Activated CD8-positive, alpha-beta T cell treated with anti-CD3 and anti-CD28 coated beads for 36 hours (primary cell): ENCODE measurements at regions not wholly inside any gene's neighbourhood (a gene's known extent, or its start where the extent isn't known, plus 50 kb on each side); places are given as distances from the start of the nearest gene placed in this dataset.
"Not testable (repeated sequence)": the region's sequence is repeated elsewhere in the genome, so short reads cannot be mapped to it uniquely, and the experiment has no call there.

ENCODE experiments used
- ATAC-seq: fragments of 200-7000 bp; cut with Tn5 transposase; one replicate; pipeline ENCODE4 v1.10.0; 2021; ENCODE audit warnings: mild to moderate bottlenecking, moderate library complexity
- CTCF ChIA-PET: fragments of 350-600 bp; sonication (Branson Sonifier 250); formaldehyde crosslinking; loops from one replicate; lab custom pipeline; 2021; ENCODE audit warnings: antibody characterized with exemption; lab: Charles Lee
- POLR2A ChIA-PET: fragments of 350-600 bp; sonication (Branson Sonifier 250); formaldehyde crosslinking; loops from one replicate; lab custom pipeline; 2021; ENCODE audit warnings: antibody characterized with exemption; lab: Charles Lee
- DNase-seq: peaks from one replicate; pipeline ENCODE4 v3.0.0-alpha.2; 2020
- H3K27ac Mint-ChIP-seq: one replicate; pipeline ENCODE4 v1.8.0; 2021; ENCODE audit warnings: mild to moderate bottlenecking, mixed read lengths
- H3K27me3 Mint-ChIP-seq: one replicate; pipeline ENCODE4 v1.8.0; 2021; ENCODE audit warnings: mixed read lengths
- H3K36me3 Mint-ChIP-seq: one replicate; pipeline ENCODE4 v1.8.0; 2021; ENCODE audit warnings: low read depth, mixed read lengths
- H3K4me1 Mint-ChIP-seq: one replicate; pipeline ENCODE4 v1.8.0; 2021; ENCODE audit warnings: low read depth, mixed read lengths
- H3K4me3 Mint-ChIP-seq: one replicate; pipeline ENCODE4 v1.8.0; 2021; ENCODE audit warnings: mild to moderate bottlenecking, moderate library complexity, mixed read lengths
- H3K9me3 Mint-ChIP-seq: one replicate; pipeline ENCODE4 v1.8.0; 2021; ENCODE audit warnings: mixed read lengths
- CTCF ChIP-seq: fragments of 200-600 bp; IDR thresholded peaks from one replicate; pipeline ENCODE4 v1.8.0; 2022; ENCODE audit warnings: antibody characterized with exemption, mild to moderate bottlenecking
- intact Hi-C: fragments of 100-400 bp; cut with micrococcal nuclease; formaldehyde crosslinking; loops from one replicate; pipeline ENCODE4 v1.10.0; 2022

- H3K27me3 Mint-ChIP-seq: no peaks in the 10 kb centered on the region
- H3K4me3 Mint-ChIP-seq: no peak overlapping the region
- no peak for TF ChIP-seq CTCF
- no peaks in the 10 kb centered on the region for H3K36me3 Mint-ChIP-seq
- DNase-seq: no peak
- peaks cover 12% of the 10 kb centered on the region for H3K9me3 Mint-ChIP-seq
- ChIA-PET CTCF (no interaction called here), POLR2A (no interaction called here)
- no peak overlapping the region for H3K27ac Mint-ChIP-seq
- no peaks in the 10 kb centered on the region for H3K4me1 Mint-ChIP-seq
- no peak for ATAC-seq
- intact Hi-C loops: no loop called here
Observed at GRCh38 chr16:8127070-8127469, 463.2 kb downstream of the TMEM114 start.

GRCh38 chr16:8126313-8126712 lies 464.0 kb downstream of the TMEM114 start:
- CTCF ChIA-PET: no interaction called here
- Mint-ChIP-seq H3K27ac (no peak overlapping the region), H3K27me3 (no peaks in the 10 kb centered on the region), H3K4me1 (no peaks in the 10 kb centered on the region), H3K36me3 (no peaks in the 10 kb centered on the region), H3K4me3 (no peak overlapping the region), H3K9me3 (peaks cover 14% of the 10 kb centered on the region)
- DNase-seq (no peak), ATAC-seq (no peak)
- intact Hi-C loops: no loop called here
- POLR2A ChIA-PET: no interaction called here
- no peak for TF ChIP-seq CTCF

- no peak for TF ChIP-seq CTCF
- Mint-ChIP-seq H3K27ac (no peak overlapping the region), H3K36me3 (no peaks in the 10 kb centered on the region), H3K4me3 (no peak overlapping the region), H3K27me3 (no peaks in the 10 kb centered on the region), H3K4me1 (no peaks in the 10 kb centered on the region), H3K9me3 (peaks cover 15% of the 10 kb centered on the region)
- ATAC-seq (no peak), DNase-seq (no peak)
- CTCF ChIA-PET: no interaction called here
- intact Hi-C loops: no loop called here
- POLR2A ChIA-PET: no interaction called here
Observed at GRCh38 chr16:8120001-8120400, 470.3 kb downstream of the TMEM114 start.

- DNase-seq (no peak), ATAC-seq (no peak)
- Mint-ChIP-seq H3K4me3 (no peak overlapping the region), H3K27me3 (no peaks in the 10 kb centered on the region), H3K36me3 (no peaks in the 10 kb centered on the region), H3K27ac (no peak overlapping the region), H3K4me1 (no peaks in the 10 kb centered on the region), H3K9me3 (peaks cover 20% of the 10 kb centered on the region)
- TF ChIP-seq CTCF: no peak
- ChIA-PET POLR2A (no interaction called here), CTCF (no interaction called here)
- intact Hi-C loops: no loop called here
Observed at GRCh38 chr16:8115814-8116213, 474.5 kb downstream of the TMEM114 start.

- H3K36me3 Mint-ChIP-seq, H3K27me3 Mint-ChIP-seq, ATAC-seq, H3K4me1 Mint-ChIP-seq, H3K4me3 Mint-ChIP-seq, CTCF ChIA-PET, intact Hi-C loops, POLR2A ChIA-PET, DNase-seq, H3K27ac Mint-ChIP-seq: not testable (repeated sequence)
- H3K9me3 Mint-ChIP-seq: peaks cover 18% of the 10 kb centered on the region
Observed at GRCh38 chr16:8114941-8115340, 475.4 kb downstream of the TMEM114 start.

GRCh38 chr16:8113843-8114242 lies 476.5 kb downstream of the TMEM114 start:
- Mint-ChIP-seq H3K9me3 (peaks cover 23% of the 10 kb centered on the region), H3K27ac (no peak overlapping the region), H3K4me1 (no peaks in the 10 kb centered on the region), H3K27me3 (no peaks in the 10 kb centered on the region), H3K4me3 (no peak overlapping the region), H3K36me3 (no peaks in the 10 kb centered on the region)
- ATAC-seq (no peak), DNase-seq (no peak)
- TF ChIP-seq CTCF: no peak
- intact Hi-C loops: no loop called here
- ChIA-PET CTCF (no interaction called here), POLR2A (no interaction called here)
